PC-9 (cell line): ENCODE measurements at regions not wholly inside any gene's neighbourhood (a gene's known extent, or its start where the extent isn't known, plus 50 kb on each side); places are given as distances from the start of the nearest gene placed in this dataset.

Experiments used
- BruUV-seq: library from RNA; stranded (reverse); fragments of 400-500 nt; replicated peaks from 2 replicates; lab custom pipeline; 2021; lab: Mats Ljungman, UMichigan
- CTCF ChIA-PET: fragments of 300-600 bp; sonication (Branson Sonifier 250); formaldehyde crosslinking; loops from one replicate; lab custom pipeline; 2022; ENCODE audit warnings: antibody characterized with exemption; lab: Charles Lee
- POLR2A ChIA-PET: fragments of 300-600 bp; sonication (Branson Sonifier 250); formaldehyde crosslinking; loops from one replicate; lab custom pipeline; 2022; ENCODE audit warnings: antibody characterized with exemption; ENCODE audit not compliant: unreplicated experiment; lab: Charles Lee
- DNase-seq, 2 experiments: peaks; one replicate each; pipeline versions ENCODE4 v3.0.0 to v3.0.0-alpha.2; 2015 to 2022; ENCODE audit warnings: mixed read lengths in 1 of 2
- H2AFZ ChIP-seq: fragments of 200-600 bp; sonication (generic); 2 replicates; pipeline ENCODE4 v1.8.1; 2017; ENCODE audit warnings: antibody characterized with exemption
- H3F3A ChIP-seq: fragments of 200-600 bp; sonication (generic); 2 replicates; pipeline ENCODE4 v1.8.1; 2017; ENCODE audit warnings: antibody characterized with exemption, mild to moderate bottlenecking, low read depth; ENCODE audit not compliant: insufficient read depth
- H3K27ac ChIP-seq: fragments of 200-600 bp; sonication (generic); 2 replicates; pipeline ENCODE4 v1.6.1; 2016; ENCODE audit warnings: mixed run types
- H3K27me3 ChIP-seq: fragments of 200-600 bp; sonication (generic); 2 replicates; pipeline ENCODE4 v1.6.1; 2016; ENCODE audit warnings: low read depth, mixed run types; ENCODE audit not compliant: insufficient read depth
- H3K36me3 ChIP-seq: fragments of 200-600 bp; sonication (generic); 2 replicates; pipeline ENCODE4 v1.6.1; 2016; ENCODE audit warnings: low read depth, mixed run types
- H3K4me1 ChIP-seq: fragments of 200-600 bp; sonication (generic); replicated peaks from 2 replicates; pipeline ENCODE4 v1.6.1; 2016; ENCODE audit warnings: mixed run types; ENCODE audit not compliant: insufficient read depth
- H3K4me2 ChIP-seq: fragments of 200-600 bp; sonication (generic); 2 replicates; pipeline ENCODE4 v1.6.1; 2017; ENCODE audit warnings: mixed run types
- H3K4me3 ChIP-seq: fragments of 200-600 bp; sonication (generic); 2 replicates; pipeline ENCODE4 v1.6.1; 2016; ENCODE audit warnings: mixed run types
- H3K79me2 ChIP-seq: fragments of 200-600 bp; sonication (generic); 2 replicates; pipeline ENCODE4 v1.6.1; 2017; ENCODE audit warnings: low read depth, mixed run types
- H3K9me2 ChIP-seq: fragments of 200-600 bp; sonication (generic); 2 replicates; pipeline ENCODE4 v1.8.1; 2017; ENCODE audit warnings: mild to moderate bottlenecking; ENCODE audit not compliant: insufficient read depth
- H3K9me3 ChIP-seq: fragments of 200-600 bp; sonication (generic); 2 replicates; pipeline ENCODE4 v1.8.1; 2016; ENCODE audit warnings: low read depth; ENCODE audit not compliant: insufficient read depth
- H4K20me1 ChIP-seq: fragments of 200-600 bp; sonication (generic); 2 replicates; pipeline ENCODE4 v1.8.1; 2017; ENCODE audit not compliant: insufficient read depth
- EZH2 ChIP-seq: fragments of 200-600 bp; sonication (generic); IDR thresholded peaks from 2 replicates; pipeline ENCODE4 v1.8.0; 2017; ENCODE audit warnings: antibody characterized with exemption, low read depth
- intact Hi-C: fragments of 100-400 bp; cut with micrococcal nuclease; formaldehyde crosslinking; loops from one replicate; pipeline ENCODE4 v1.10.0; 2022; ENCODE audit not compliant: unreplicated experiment
- TF ChIP-seq, protein P1 (sequence below): fragments of 200-600 bp; sonication (generic); conservative IDR thresholded peaks from 2 replicates; pipeline ENCODE4 v1.6.1; 2017; ENCODE audit warnings: mixed run types, antibody characterized with exemption, mild to moderate bottlenecking, moderate library complexity

DNA sequence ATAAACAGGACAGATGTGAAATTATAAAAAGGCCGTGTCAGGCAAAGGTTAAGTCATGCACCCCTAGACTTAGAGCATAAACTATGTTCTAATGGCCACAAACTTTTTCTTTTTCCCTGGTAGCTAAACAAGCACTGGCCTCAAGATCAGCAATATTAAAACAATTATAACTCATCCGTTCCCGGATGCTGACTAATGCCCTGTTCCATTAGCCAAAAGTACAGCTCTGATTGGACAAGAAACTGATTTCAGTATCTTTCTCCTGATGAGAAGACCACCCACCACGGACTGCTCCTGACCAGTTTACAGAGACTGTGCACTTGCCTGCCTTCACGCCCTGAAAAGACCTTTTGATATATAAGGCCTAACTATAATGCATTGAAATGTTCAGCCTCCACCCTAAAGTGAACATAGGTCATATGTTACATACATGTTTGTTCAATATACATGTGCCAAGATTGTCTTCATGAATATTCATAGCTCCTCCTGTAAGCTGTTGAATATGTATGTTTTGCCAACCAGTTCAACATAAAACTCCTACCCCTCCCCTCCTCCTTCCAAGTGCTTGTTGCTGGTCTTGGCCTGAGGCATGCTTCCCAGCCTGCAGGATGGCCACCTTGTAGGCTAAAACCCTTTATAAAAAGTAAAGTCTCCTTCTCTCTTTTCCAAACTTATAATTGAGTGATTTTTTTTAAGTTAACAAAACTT lies 162.0 kb downstream of the IPO8 start:
- H3F3A ChIP-seq: no peaks in the 10 kb centered on the region
- H3K9me2 ChIP-seq: no peaks in the 10 kb centered on the region
- no peak for DNase-seq
- H3K4me2 ChIP-seq: no peak overlapping the region
- H3K36me3 ChIP-seq: no peaks in the 10 kb centered on the region
- no peaks in the 10 kb centered on the region for H3K4me1 ChIP-seq
- intact Hi-C loops: no loop called here
- H2AFZ ChIP-seq: 0 out of 2 replicates have a peak overlapping the region, but pooled peaks have one; percentile 53
- no peaks in the 10 kb centered on the region for H3K79me2 ChIP-seq
- H3K4me3 ChIP-seq: no peak overlapping the region
- no peak overlapping the region for H3K27ac ChIP-seq
- H4K20me1 ChIP-seq: no peaks in the 10 kb centered on the region
- no peaks in the 10 kb centered on the region for H3K27me3 ChIP-seq
- no peaks in the 10 kb centered on the region for H3K9me3 ChIP-seq
- CTCF ChIA-PET: interaction anchor here (0.5 kb wide), 1 partner anchor 862 kb away, joined by 10 read pairs; no protein-coding TSS in a partner anchor
- TF ChIP-seq, protein P1, sequence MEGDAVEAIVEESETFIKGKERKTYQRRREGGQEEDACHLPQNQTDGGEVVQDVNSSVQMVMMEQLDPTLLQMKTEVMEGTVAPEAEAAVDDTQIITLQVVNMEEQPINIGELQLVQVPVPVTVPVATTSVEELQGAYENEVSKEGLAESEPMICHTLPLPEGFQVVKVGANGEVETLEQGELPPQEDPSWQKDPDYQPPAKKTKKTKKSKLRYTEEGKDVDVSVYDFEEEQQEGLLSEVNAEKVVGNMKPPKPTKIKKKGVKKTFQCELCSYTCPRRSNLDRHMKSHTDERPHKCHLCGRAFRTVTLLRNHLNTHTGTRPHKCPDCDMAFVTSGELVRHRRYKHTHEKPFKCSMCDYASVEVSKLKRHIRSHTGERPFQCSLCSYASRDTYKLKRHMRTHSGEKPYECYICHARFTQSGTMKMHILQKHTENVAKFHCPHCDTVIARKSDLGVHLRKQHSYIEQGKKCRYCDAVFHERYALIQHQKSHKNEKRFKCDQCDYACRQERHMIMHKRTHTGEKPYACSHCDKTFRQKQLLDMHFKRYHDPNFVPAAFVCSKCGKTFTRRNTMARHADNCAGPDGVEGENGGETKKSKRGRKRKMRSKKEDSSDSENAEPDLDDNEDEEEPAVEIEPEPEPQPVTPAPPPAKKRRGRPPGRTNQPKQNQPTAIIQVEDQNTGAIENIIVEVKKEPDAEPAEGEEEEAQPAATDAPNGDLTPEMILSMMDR: no peak
- TF ChIP-seq EZH2: no peak
- POLR2A ChIA-PET: no interaction called here
- no TSS peak for BruUV-seq

DNA sequence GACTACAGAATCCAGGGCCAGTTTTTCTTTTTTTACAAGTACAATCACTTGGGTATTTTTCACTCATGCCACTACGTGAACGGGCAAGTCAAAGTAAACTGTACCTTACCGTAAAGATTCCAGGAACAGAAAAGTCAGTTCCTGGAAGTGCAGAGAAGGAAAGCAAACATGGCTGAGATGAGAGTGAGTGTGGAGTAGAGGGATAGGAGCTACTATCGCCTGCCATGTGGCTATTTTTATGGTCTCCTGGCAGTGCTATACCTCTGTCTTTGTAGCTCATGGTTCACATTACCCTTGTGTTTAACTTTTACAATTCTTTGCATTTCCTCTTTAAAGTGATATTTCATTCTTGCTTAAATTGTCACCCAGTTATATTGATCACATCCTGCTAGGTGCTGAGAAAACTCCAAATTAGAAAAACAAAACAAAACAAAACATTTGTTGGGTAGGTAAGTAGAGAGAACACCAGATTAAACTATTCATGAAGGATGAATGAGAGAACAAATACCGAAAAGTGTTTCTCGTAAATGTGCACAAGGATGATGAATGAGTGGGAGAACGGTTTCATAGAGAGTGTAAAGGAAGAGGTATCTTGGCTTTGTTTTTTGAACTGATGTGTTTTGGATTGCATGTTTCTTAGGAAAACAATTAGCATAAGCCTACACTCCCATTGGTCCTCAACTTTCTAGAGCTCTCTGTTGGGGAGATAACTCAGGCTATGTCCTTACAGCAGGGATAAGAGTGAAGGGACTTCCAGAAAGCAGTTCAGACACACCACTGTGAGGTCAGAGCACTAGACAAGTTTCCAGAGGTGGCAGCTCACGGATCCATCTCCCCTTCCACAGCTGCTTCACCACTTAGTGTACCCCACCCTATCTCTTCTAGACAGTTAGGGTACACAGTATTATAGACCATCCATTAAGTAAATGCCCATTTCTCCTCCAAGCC lies 163.7 kb downstream of the IPO8 start:
- H4K20me1 ChIP-seq: no peaks in the 10 kb centered on the region
- H3K27me3 ChIP-seq: no peaks in the 10 kb centered on the region
- ChIA-PET CTCF (no interaction called here), POLR2A (no interaction called here)
- H3K36me3 ChIP-seq: no peaks in the 10 kb centered on the region
- H3K4me2 ChIP-seq: no peak overlapping the region
- H2AFZ ChIP-seq: no peak overlapping the region
- no peak for DNase-seq
- no peak for TF ChIP-seq EZH2
- TF ChIP-seq, protein P1: no peak
- no peaks in the 10 kb centered on the region for H3K9me2 ChIP-seq
- no TSS peak for BruUV-seq
- H3K27ac ChIP-seq: no peak overlapping the region
- intact Hi-C loops: no loop called here
- no peaks in the 10 kb centered on the region for H3K4me1 ChIP-seq
- no peak overlapping the region for H3K4me3 ChIP-seq
- H3F3A ChIP-seq: no peaks in the 10 kb centered on the region
- no peaks in the 10 kb centered on the region for H3K9me3 ChIP-seq
- H3K79me2 ChIP-seq: no peaks in the 10 kb centered on the region

DNA sequence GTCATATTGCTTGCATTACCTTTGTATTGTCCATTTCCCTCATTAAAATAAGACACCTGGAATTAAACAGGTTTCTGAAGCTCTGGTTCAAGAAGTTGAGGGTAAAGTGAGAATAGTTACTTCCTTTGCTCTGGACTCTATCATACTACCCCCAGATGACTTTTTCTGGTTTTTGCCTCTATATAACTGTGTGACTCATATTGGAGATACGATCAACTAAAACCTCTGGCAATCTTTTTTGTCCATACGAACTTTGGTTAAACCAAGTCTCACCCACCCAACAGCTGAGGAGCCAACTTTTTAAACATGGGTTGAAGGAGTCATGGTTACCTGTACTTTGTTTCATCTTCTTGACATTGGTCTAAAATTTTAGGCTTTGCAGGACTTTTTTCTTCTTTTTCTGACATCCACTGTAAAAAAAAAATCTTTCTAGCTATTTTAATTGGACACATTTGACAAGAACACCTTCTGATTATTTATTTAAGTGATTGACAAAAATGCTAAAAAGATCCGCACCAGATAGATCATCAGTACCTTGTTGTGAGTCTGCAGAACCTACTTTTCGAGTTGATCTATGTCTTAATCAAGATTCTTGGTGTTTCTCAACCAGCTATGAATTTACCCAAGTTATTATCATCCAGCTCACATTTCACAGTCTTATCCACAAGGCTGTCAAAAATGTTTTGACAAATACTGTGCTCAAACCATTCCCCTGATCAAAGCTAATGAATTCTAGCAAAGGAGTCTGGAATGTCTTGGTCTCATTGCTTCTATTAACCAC lies 166.0 kb downstream of the IPO8 start:
- TF ChIP-seq, protein P1: no peak
- no peak for TF ChIP-seq EZH2
- Histone ChIP-seq H3K9me2 (no peaks in the 10 kb centered on the region), H4K20me1 (no peaks in the 10 kb centered on the region), H3K36me3 (no peaks in the 10 kb centered on the region), H3K27ac (no peak overlapping the region), H3K4me1 (no peaks in the 10 kb centered on the region), H3F3A (no peaks in the 10 kb centered on the region), H3K4me2 (no peak overlapping the region), H3K9me3 (no peaks in the 10 kb centered on the region), H3K27me3 (no peaks in the 10 kb centered on the region), H3K4me3 (no peak overlapping the region), H3K79me2 (no peaks in the 10 kb centered on the region), H2AFZ (no peak overlapping the region)
- CTCF ChIA-PET: no interaction called here
- intact Hi-C loops: no loop called here
- DNase-seq: no peak
- no TSS peak for BruUV-seq
- POLR2A ChIA-PET: no interaction called here
